Thyroid gland (tissue), 4 donors: ENCODE measurements at regions not wholly inside any gene's neighbourhood (a gene's known extent, or its start where the extent isn't known, plus 50 kb on each side); places are given as distances from the start of the nearest gene placed in this dataset.

Source experiments
- POLR2A ChIP-seq, 2 donors: fragments of 450-650 bp; IDR thresholded peaks; one replicate each; pipeline ENCODE4 v1.6.1; 2017; ENCODE audit warnings: antibody characterized with exemption in 2 of 2, mild to moderate bottlenecking in 2 of 2, moderate library complexity in 1 of 2
- TF ChIP-seq, protein P1 (sequence below), 6 experiments: fragments of 200-600 bp in 3 of 6; fragments of 450-650 bp in 3 of 6; sonication (generic) in 3 of 6; IDR thresholded peaks; one replicate each; pipeline ENCODE4 v1.5.1; 2016 to 2019; ENCODE audit warnings: antibody characterized with exemption in 6 of 6, mild to moderate bottlenecking in 2 of 6, inconsistent platforms in 1 of 6, moderate library complexity in 1 of 6

DNA sequence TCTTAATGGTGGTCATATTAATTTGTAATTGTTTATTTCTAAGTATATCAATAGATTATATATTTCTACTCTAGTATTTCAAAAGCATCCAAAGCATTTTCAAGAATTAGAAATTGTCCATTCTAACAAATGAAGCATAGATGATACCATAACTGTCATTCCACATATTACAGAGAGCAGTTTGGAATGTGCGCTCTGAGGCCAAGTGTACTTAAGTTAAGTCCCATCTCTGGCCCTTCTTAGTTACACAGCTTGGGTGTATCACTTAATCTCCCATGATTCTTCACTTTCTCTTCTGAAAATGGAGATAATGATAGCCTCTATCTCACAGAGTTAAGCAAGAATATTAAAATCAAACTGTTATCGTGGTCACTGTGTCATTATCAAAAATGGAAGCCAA is 281.1 kb downstream of the MRPL39 start:
- TF ChIP-seq POLR2A (IDR thresholded peaks at IDR 0.05), result no peak
- TF ChIP-seq, protein P1, sequence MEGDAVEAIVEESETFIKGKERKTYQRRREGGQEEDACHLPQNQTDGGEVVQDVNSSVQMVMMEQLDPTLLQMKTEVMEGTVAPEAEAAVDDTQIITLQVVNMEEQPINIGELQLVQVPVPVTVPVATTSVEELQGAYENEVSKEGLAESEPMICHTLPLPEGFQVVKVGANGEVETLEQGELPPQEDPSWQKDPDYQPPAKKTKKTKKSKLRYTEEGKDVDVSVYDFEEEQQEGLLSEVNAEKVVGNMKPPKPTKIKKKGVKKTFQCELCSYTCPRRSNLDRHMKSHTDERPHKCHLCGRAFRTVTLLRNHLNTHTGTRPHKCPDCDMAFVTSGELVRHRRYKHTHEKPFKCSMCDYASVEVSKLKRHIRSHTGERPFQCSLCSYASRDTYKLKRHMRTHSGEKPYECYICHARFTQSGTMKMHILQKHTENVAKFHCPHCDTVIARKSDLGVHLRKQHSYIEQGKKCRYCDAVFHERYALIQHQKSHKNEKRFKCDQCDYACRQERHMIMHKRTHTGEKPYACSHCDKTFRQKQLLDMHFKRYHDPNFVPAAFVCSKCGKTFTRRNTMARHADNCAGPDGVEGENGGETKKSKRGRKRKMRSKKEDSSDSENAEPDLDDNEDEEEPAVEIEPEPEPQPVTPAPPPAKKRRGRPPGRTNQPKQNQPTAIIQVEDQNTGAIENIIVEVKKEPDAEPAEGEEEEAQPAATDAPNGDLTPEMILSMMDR (IDR thresholded peaks at IDR 0.05), result no peak
